ENCODE measurements at regions not wholly inside any gene's neighbourhood (a gene's known extent, or its start where the extent isn't known, plus 50 kb on each side); places are given as distances from the start of the nearest gene placed in this dataset.

GRCh38 chr7:68267486-68267885, 1270.9 kb downstream of the TYW1 start:
- no peak for DNase-seq (ENCODE audit: low read depth, low spot score)
- Histone ChIP-seq H3K9ac (ENCODE audit: insufficient read length) (no peak overlapping the region), H3K27ac (no peak overlapping the region), H3K4me3 (no peak overlapping the region), H3K9me3 (ENCODE audit: low read depth, low read length) (no peaks in the 10 kb centered on the region), H3K36me3 (ENCODE audit: insufficient read depth, low read length) (no peaks in the 10 kb centered on the region)
- TF ChIP-seq FOXP2 (optimal IDR thresholded peaks at IDR 0.05; ENCODE audit: control extremely low read depth, extremely low read length, insufficient read depth) (no peak), POLR2AphosphoS5 (IDR thresholded peaks at IDR 0.05; ENCODE audit: borderline replicate concordance, low read depth, low read length) (no peak), EZH2 (IDR thresholded peaks at IDR 0.05) (no peak)

DNA sequence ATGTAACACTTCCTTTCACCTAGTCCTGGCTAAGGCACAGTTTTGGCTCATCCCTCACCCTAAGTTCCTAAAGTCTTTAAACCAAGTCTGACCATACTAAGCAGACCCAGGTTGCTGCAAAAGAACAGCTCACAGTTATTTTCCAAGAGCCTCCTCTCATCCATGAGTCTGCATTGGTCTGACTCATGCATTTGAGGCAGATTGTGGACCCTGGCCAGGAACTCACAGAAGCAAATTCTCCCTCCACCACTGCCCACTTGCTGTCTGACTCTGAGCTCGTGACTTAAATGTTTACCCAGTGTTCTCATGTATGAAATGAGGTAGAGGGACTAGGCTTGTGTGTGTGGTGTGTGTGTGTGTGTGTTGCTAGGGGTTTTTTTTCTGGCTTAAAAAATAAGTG, 1272.8 kb downstream of the TYW1 start:
- no peak overlapping the region for H3K4me3 ChIP-seq
- no peak overlapping the region for H3K9ac ChIP-seq (ENCODE audit: insufficient read length)
- no peaks in the 10 kb centered on the region for H3K9me3 ChIP-seq (ENCODE audit: low read depth, low read length)
- no peaks in the 10 kb centered on the region for H3K36me3 ChIP-seq (ENCODE audit: insufficient read depth, low read length)
- no peak for DNase-seq (ENCODE audit: low read depth, low spot score)
- no peak for TF ChIP-seq EZH2 (IDR thresholded peaks at IDR 0.05)
- TF ChIP-seq POLR2AphosphoS5 (IDR thresholded peaks at IDR 0.05; ENCODE audit: borderline replicate concordance, low read depth, low read length) = no peak
- no peak for TF ChIP-seq FOXP2 (optimal IDR thresholded peaks at IDR 0.05; ENCODE audit: control extremely low read depth, extremely low read length, insufficient read depth)
- no peak overlapping the region for H3K27ac ChIP-seq

DNA sequence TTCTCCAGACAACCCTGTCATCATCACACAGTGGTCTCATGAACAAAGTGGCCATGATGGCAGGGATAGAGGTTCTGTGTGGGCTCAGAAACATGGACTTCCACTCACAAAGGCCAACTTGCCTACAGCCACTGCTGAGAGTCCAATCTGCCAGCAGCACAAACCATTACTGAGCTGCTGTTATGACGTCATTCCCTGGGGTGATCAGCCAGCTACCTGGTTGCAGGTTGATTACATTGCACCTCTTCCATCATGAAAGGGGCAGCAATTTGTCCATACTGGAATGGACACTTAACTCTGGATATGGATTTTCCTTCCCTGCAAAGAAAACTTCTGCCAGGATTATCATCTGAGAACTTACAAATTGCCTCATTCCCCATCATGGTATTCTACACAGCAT, 1275.9 kb downstream of the TYW1 start:
- TF ChIP-seq FOXP2 (optimal IDR thresholded peaks at IDR 0.05; ENCODE audit: control extremely low read depth, extremely low read length, insufficient read depth) (no peak), POLR2AphosphoS5 (IDR thresholded peaks at IDR 0.05; ENCODE audit: borderline replicate concordance, low read depth, low read length) (no peak), EZH2 (IDR thresholded peaks at IDR 0.05) (no peak)
- DNase-seq (ENCODE audit: low read depth, low spot score) = no peak
- H3K36me3 ChIP-seq (ENCODE audit: insufficient read depth, low read length) = no peaks in the 10 kb centered on the region
- no peaks in the 10 kb centered on the region for H3K9me3 ChIP-seq (ENCODE audit: low read depth, low read length)
- no peak overlapping the region for H3K4me3 ChIP-seq
- H3K9ac ChIP-seq (ENCODE audit: insufficient read length) = no peak overlapping the region
- H3K27ac ChIP-seq = no peak overlapping the region

DNA sequence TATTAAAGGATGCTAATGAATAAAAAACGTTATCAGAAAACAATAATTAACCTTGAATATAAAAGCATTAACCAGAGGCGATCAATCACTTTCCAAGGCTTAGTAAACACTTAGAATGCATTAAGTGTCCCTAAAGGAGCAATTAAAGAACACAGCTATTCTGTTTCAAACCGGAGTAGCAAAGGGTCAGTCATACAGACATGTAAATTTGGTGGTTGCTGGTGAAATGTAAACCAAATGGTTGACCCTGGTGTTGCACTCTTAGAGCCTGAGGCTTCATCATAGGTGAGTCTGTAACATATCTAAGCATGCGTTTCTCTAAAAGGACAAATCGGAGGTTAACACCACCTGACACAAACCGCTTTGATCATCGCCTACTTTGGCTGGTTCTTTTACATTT, 1280.1 kb downstream of the TYW1 start:
- Histone ChIP-seq H3K36me3 (ENCODE audit: insufficient read depth, low read length) (no peaks in the 10 kb centered on the region), H3K9me3 (ENCODE audit: low read depth, low read length) (no peaks in the 10 kb centered on the region), H3K4me3 (no peak overlapping the region), H3K9ac (ENCODE audit: insufficient read length) (no peak overlapping the region), H3K27ac (no peak overlapping the region)
- no peak for DNase-seq (ENCODE audit: low read depth, low spot score)
- TF ChIP-seq POLR2AphosphoS5 (IDR thresholded peaks at IDR 0.05; ENCODE audit: borderline replicate concordance, low read depth, low read length) (no peak), EZH2 (IDR thresholded peaks at IDR 0.05) (no peak), FOXP2 (optimal IDR thresholded peaks at IDR 0.05; ENCODE audit: control extremely low read depth, extremely low read length, insufficient read depth) (no peak)

DNA sequence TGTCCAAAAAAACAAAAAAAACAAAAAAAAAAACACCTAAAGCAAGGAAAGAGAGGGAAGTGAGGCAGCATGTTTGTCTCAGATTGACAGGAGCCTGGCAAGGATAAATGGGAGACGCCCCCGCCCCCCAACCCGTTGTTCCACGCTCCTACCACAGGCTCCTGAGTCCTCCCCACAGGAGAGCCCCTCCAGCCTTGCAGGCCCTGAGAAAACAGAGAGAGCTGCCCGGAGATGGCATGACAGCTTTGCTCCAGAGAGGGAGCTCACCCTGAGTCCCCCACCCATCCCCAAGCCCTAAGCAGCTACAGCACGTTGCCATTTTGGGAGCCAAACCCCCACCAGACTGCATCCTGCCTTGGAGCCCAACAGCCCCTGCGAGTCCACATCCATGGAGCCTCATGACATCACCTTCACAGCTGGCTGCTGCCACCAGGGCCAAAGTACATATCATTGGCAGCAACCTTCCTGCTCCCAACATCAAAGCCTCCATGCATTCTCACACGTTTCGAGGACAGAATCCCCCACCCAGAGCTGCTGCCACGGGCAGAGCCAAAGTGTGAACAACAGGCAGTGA, 1283.3 kb downstream of the TYW1 start:
- H3K27ac ChIP-seq = no peak overlapping the region
- TF ChIP-seq POLR2AphosphoS5 (IDR thresholded peaks at IDR 0.05; ENCODE audit: borderline replicate concordance, low read depth, low read length) = no peak
- no peak for TF ChIP-seq FOXP2 (optimal IDR thresholded peaks at IDR 0.05; ENCODE audit: control extremely low read depth, extremely low read length, insufficient read depth)
- no peak for TF ChIP-seq EZH2 (IDR thresholded peaks at IDR 0.05)

GRCh38 chr7:68280931-68281330, 1284.3 kb downstream of the TYW1 start:
- DNase-seq (ENCODE audit: low read depth, low spot score) = no peak
- TF ChIP-seq EZH2 (IDR thresholded peaks at IDR 0.05) (no peak), FOXP2 (optimal IDR thresholded peaks at IDR 0.05; ENCODE audit: control extremely low read depth, extremely low read length, insufficient read depth) (no peak), POLR2AphosphoS5 (IDR thresholded peaks at IDR 0.05; ENCODE audit: borderline replicate concordance, low read depth, low read length) (no peak)
- Histone ChIP-seq H3K9me3 (ENCODE audit: low read depth, low read length) (no peaks in the 10 kb centered on the region), H3K9ac (ENCODE audit: insufficient read length) (no peak overlapping the region), H3K4me3 (no peak overlapping the region), H3K36me3 (ENCODE audit: insufficient read depth, low read length) (no peaks in the 10 kb centered on the region), H3K27ac (no peak overlapping the region)

More for the DNA sequence above, 1283.3 kb downstream of the TYW1 start:
- H3K4me3 ChIP-seq = no peak overlapping the region
- H3K36me3 ChIP-seq (ENCODE audit: insufficient read depth, low read length) = no peaks in the 10 kb centered on the region
- DNase-seq (ENCODE audit: low read depth, low spot score) = no peak
- H3K9me3 ChIP-seq (ENCODE audit: low read depth, low read length) = no peaks in the 10 kb centered on the region
- no peak overlapping the region for H3K9ac ChIP-seq (ENCODE audit: insufficient read length)

DNA sequence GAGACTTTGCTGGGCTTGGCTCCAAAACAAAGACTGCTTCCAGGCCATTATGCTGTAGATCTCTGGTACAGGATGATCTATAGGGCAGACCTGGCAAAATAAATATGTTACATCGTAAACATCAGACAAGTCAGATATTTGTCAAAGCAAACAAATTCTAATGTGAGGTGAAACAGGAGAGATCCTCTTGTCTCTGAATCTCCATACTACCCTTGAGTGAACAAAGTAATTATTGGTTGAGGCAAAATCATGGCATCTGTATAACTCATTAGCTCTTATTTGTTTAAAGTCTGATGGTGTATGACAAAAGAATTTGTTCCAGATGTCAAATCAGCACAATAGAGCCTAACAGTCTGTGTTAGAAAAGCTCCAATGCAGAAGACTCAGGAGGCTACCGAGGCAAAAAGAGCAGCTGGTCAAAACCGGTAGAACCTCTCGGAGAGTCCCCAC, 1291.5 kb downstream of the TYW1 start:
- DNase-seq (ENCODE audit: low read depth, low spot score) = no peak
- H3K36me3 ChIP-seq (ENCODE audit: insufficient read depth, low read length) = no peaks in the 10 kb centered on the region
- no peak overlapping the region for H3K27ac ChIP-seq
- TF ChIP-seq POLR2AphosphoS5 (IDR thresholded peaks at IDR 0.05; ENCODE audit: borderline replicate concordance, low read depth, low read length) = no peak
- TF ChIP-seq FOXP2 (optimal IDR thresholded peaks at IDR 0.05; ENCODE audit: control extremely low read depth, extremely low read length, insufficient read depth) = no peak
- TF ChIP-seq EZH2 (IDR thresholded peaks at IDR 0.05) = no peak
- no peak overlapping the region for H3K9ac ChIP-seq (ENCODE audit: insufficient read length)
- no peaks in the 10 kb centered on the region for H3K9me3 ChIP-seq (ENCODE audit: low read depth, low read length)
- H3K4me3 ChIP-seq = no peak overlapping the region

DNA sequence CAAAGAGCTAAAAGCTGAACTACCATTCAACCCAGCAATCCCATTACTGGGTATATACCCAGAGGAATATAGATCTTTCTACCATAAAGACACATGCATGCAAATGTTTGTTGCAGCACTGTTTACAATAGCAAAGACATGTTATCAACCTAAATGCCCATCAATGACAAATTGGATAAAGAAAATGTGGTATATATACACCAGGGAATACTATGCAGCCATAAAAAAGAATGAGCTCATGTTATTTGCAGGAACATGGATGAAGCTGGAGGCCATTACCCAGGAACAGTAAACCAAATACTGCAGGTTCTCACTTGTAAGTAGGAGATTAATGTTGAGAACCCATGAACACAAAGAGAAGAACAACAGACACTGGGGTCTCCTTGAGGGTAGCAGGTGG, 1295.1 kb downstream of the TYW1 start:
- TF ChIP-seq POLR2AphosphoS5 (IDR thresholded peaks at IDR 0.05; ENCODE audit: borderline replicate concordance, low read depth, low read length) (no peak), FOXP2 (optimal IDR thresholded peaks at IDR 0.05; ENCODE audit: control extremely low read depth, extremely low read length, insufficient read depth) (no peak), EZH2 (IDR thresholded peaks at IDR 0.05) (no peak)
- Histone ChIP-seq H3K27ac (no peak overlapping the region), H3K4me3 (no peak overlapping the region), H3K36me3 (ENCODE audit: insufficient read depth, low read length) (no peaks in the 10 kb centered on the region), H3K9me3 (ENCODE audit: low read depth, low read length) (no peaks in the 10 kb centered on the region), H3K9ac (ENCODE audit: insufficient read length) (no peak overlapping the region)
- DNase-seq (ENCODE audit: low read depth, low spot score) = no peak

DNA sequence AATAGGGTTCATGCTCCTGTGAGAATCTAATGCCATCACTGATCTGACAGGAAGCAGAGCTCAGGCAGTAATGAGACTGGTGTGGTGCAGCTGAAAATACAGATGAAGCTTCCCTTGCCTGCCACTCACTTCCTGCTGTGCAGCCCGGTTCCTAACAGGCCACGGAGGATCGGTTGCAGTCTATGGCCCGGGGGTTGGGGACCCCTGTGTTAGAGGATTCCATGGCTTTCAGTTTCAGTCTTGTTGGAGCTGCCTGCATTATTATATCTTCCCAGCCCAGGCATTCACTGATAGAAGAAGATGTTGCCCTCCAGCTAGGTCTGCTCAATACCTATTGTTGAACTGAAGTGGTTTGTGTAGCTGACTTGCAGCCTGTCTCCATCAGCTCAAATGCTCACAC, 1298.8 kb downstream of the TYW1 start:
- H3K27ac ChIP-seq = no peak overlapping the region
- no peaks in the 10 kb centered on the region for H3K9me3 ChIP-seq (ENCODE audit: low read depth, low read length)
- DNase-seq (ENCODE audit: low read depth, low spot score) = no peak
- no peak overlapping the region for H3K9ac ChIP-seq (ENCODE audit: insufficient read length)
- TF ChIP-seq EZH2 (IDR thresholded peaks at IDR 0.05) = no peak
- TF ChIP-seq FOXP2 (optimal IDR thresholded peaks at IDR 0.05; ENCODE audit: control extremely low read depth, extremely low read length, insufficient read depth) = no peak
- no peak for TF ChIP-seq POLR2AphosphoS5 (IDR thresholded peaks at IDR 0.05; ENCODE audit: borderline replicate concordance, low read depth, low read length)
- H3K4me3 ChIP-seq = no peak overlapping the region
- no peaks in the 10 kb centered on the region for H3K36me3 ChIP-seq (ENCODE audit: insufficient read depth, low read length)
